GM23338 (cell line): ENCODE measurements at regions not wholly inside any gene's neighbourhood (a gene's known extent, or its start where the extent isn't known, plus 50 kb on each side); places are given as distances from the start of the nearest gene placed in this dataset.

Source experiments
- ATAC-seq: fragments of 200-7000 bp; cut with Tn5 transposase; 3 replicates; pipeline ENCODE4 v1.9.1; 2020
- DNase-seq: peaks from one replicate; pipeline ENCODE4 v3.0.0-alpha.2; 2015; ENCODE audit warnings: low spot score
- H2AFZ ChIP-seq: fragments of 200-600 bp; sonication (generic); 2 replicates; pipeline ENCODE4 v1.8.0; 2016; ENCODE audit warnings: antibody characterized with exemption, mild to moderate bottlenecking, moderate library complexity
- H3F3A ChIP-seq: fragments of 200-600 bp; sonication (generic); replicated peaks from 2 replicates; pipeline ENCODE4 v1.8.0; 2017; ENCODE audit warnings: antibody characterized with exemption, mixed run types, low read depth
- H3K27ac ChIP-seq: fragments of 200-600 bp; sonication (generic); 2 replicates; pipeline ENCODE4 v1.6.1; 2016; ENCODE audit warnings: low read depth
- H3K27me3 ChIP-seq: fragments of 200-600 bp; sonication (generic); 2 replicates; pipeline ENCODE4 v1.8.0; 2016; ENCODE audit warnings: mild to moderate bottlenecking, mixed run types, moderate library complexity; ENCODE audit not compliant: insufficient read depth
- H3K36me3 ChIP-seq: fragments of 200-600 bp; sonication (generic); 2 replicates; pipeline ENCODE4 v1.8.0; 2016; ENCODE audit warnings: mild to moderate bottlenecking; ENCODE audit not compliant: insufficient read depth
- H3K4me1 ChIP-seq: fragments of 200-600 bp; sonication (generic); 2 replicates; pipeline ENCODE4 v1.8.0; 2016; ENCODE audit warnings: mild to moderate bottlenecking, moderate library complexity; ENCODE audit not compliant: insufficient read depth
- H3K4me2 ChIP-seq: fragments of 200-600 bp; sonication (generic); 2 replicates; pipeline ENCODE4 v1.7.1; 2017; ENCODE audit warnings: mixed run types
- H3K4me3 ChIP-seq: fragments of 200-600 bp; sonication (generic); 2 replicates; pipeline ENCODE4 v1.6.1; 2016; ENCODE audit warnings: mixed run types
- H3K79me2 ChIP-seq: fragments of 200-600 bp; sonication (generic); replicated peaks from 2 replicates; pipeline ENCODE4 v1.8.0; 2017; ENCODE audit warnings: mild to moderate bottlenecking; ENCODE audit not compliant: insufficient read depth
- H3K9me2 ChIP-seq: fragments of 200-600 bp; sonication (generic); 2 replicates; pipeline ENCODE4 v1.8.0; 2017; ENCODE audit not compliant: insufficient read depth
- H4K20me1 ChIP-seq: fragments of 200-600 bp; sonication (generic); replicated peaks from 2 replicates; pipeline ENCODE4 v1.8.0; 2017; ENCODE audit warnings: mild to moderate bottlenecking; ENCODE audit not compliant: insufficient read depth
- H3K27ac Mint-ChIP-seq: 2 replicates; pipeline ENCODE4 v1.8.0; 2020; ENCODE audit warnings: inconsistent platforms, mild to moderate bottlenecking, moderate library complexity, mixed read lengths
- H3K27me3 Mint-ChIP-seq: 3 replicates; pipeline ENCODE4 v1.8.0; 2022; ENCODE audit warnings: low read depth, mild to moderate bottlenecking, moderate library complexity, mixed read lengths, inconsistent platforms; ENCODE audit not compliant: insufficient read depth, poor library complexity
- H3K36me3 Mint-ChIP-seq: 3 replicates; pipeline ENCODE4 v1.8.0; 2021; ENCODE audit warnings: low read depth, mild to moderate bottlenecking, inconsistent platforms, moderate library complexity, mixed read lengths
- H3K4me1 Mint-ChIP-seq: 3 replicates; pipeline ENCODE4 v1.8.0; 2020; ENCODE audit warnings: mild to moderate bottlenecking, inconsistent platforms, mixed read lengths
- H3K4me3 Mint-ChIP-seq: 3 replicates; pipeline ENCODE4 v1.8.0; 2021; ENCODE audit warnings: moderate library complexity, mild to moderate bottlenecking, inconsistent platforms, mixed read lengths
- H3K9me3 Mint-ChIP-seq: 3 replicates; pipeline ENCODE4 v1.8.0; 2020; ENCODE audit warnings: moderate library complexity, mild to moderate bottlenecking, inconsistent platforms, mixed read lengths
- CREB1 ChIP-seq: fragments of 250-450 bp; sonication (Bioruptor Pico); IDR thresholded peaks from 2 replicates; pipeline ENCODE4 v1.5.0; 2020; ENCODE audit warnings: low read depth, mild to moderate bottlenecking, moderate library complexity
- CTCF ChIP-seq, 2 experiments: fragments of 200-600 bp in 1 of 2; sonication (generic) in 1 of 2; conservative IDR thresholded peaks; 2 replicates each; pipeline versions ENCODE4 v1.5.1 to v1.6.1; 2016 to 2017; ENCODE audit warnings: antibody characterized with exemption in 2 of 2, low read depth in 2 of 2, mild to moderate bottlenecking in 2 of 2, moderate library complexity in 1 of 2
- ETS1 ChIP-seq: IDR thresholded peaks from 2 replicates; pipeline ENCODE4 v1.6.1; 2016; ENCODE audit warnings: antibody characterized with exemption
- EZH2 ChIP-seq: fragments of 200-600 bp; sonication (generic); IDR thresholded peaks from one replicate; pipeline ENCODE4 v1.8.0; 2017; ENCODE audit warnings: antibody characterized with exemption, mild to moderate bottlenecking, low read depth; ENCODE audit not compliant: unreplicated experiment
- EZH2phosphoT487 ChIP-seq: fragments of 200-600 bp; sonication (generic); IDR thresholded peaks from one replicate; pipeline ENCODE4 v1.8.1; 2018; ENCODE audit warnings: antibody characterized with exemption; ENCODE audit not compliant: unreplicated experiment
- JUNB ChIP-seq: IDR thresholded peaks from one replicate; pipeline ENCODE4 v1.6.1; 2016; ENCODE audit warnings: antibody characterized with exemption; ENCODE audit not compliant: unreplicated experiment
- NANOG ChIP-seq: IDR thresholded peaks from 2 replicates; pipeline ENCODE4 v1.6.1; 2016; ENCODE audit warnings: antibody characterized with exemption, borderline replicate concordance
- POLR2AphosphoS5 ChIP-seq: IDR thresholded peaks from 2 replicates; pipeline ENCODE4 v1.6.1; 2016; ENCODE audit warnings: antibody characterized with exemption, low read depth
- REST ChIP-seq: IDR thresholded peaks from one replicate; pipeline ENCODE4 v1.6.1; 2018; ENCODE audit warnings: antibody characterized with exemption; ENCODE audit not compliant: unreplicated experiment
- STAT1 ChIP-seq: IDR thresholded peaks from one replicate; pipeline ENCODE4 v1.6.1; 2016; ENCODE audit warnings: antibody characterized with exemption; ENCODE audit not compliant: unreplicated experiment
- ZNF114 ChIP-seq: fragments of 250-450 bp; sonication (Bioruptor Pico); IDR thresholded peaks from 2 replicates; pipeline ENCODE4 v1.5.0; 2020; ENCODE audit warnings: mild to moderate bottlenecking, moderate library complexity
- ZNF331 ChIP-seq: fragments of 250-450 bp; sonication (Bioruptor Pico); IDR thresholded peaks from 2 replicates; pipeline ENCODE4 v1.5.0; 2020; ENCODE audit warnings: low read depth, mild to moderate bottlenecking, moderate library complexity
- ZNF462 ChIP-seq: fragments of 250-450 bp; sonication (Bioruptor Pico); IDR thresholded peaks from 2 replicates; pipeline ENCODE4 v1.5.0; 2020; ENCODE audit warnings: mild to moderate bottlenecking, moderate library complexity

- no peak for TF ChIP-seq ZNF462
- no peak for TF ChIP-seq EZH2phosphoT487
- no peak for TF ChIP-seq NANOG
- no peak for TF ChIP-seq STAT1
These were observed 215.9 kb upstream of the STAC start (continued) for GRCh38 chr3:36164400-36164799.

- Mint-ChIP-seq H3K27ac (no peak overlapping the region), H3K4me1 (peaks cover under 1% of the 10 kb centered on the region; the same call in 2 of the 3 replicates), H3K27me3 (no peaks in the 10 kb centered on the region), H3K9me3 (no peaks in the 10 kb centered on the region), H3K4me3 (no peak overlapping the region), H3K36me3 (no peaks in the 10 kb centered on the region)
- Histone ChIP-seq H3K9me2 (peaks cover 12% of the 10 kb centered on the region; the same call in 1 of the 2 replicates), H3K36me3 (no peaks in the 10 kb centered on the region), H3K4me1 (no peaks in the 10 kb centered on the region), H2AFZ (no peak overlapping the region), H3K79me2 (no peaks in the 10 kb centered on the region), H3K4me3 (no peak overlapping the region), H3K27me3 (no peaks in the 10 kb centered on the region), H4K20me1 (no peaks in the 10 kb centered on the region), H3F3A (no peaks in the 10 kb centered on the region), H3K27ac (no peak overlapping the region), H3K4me2 (no peak overlapping the region)
- ATAC-seq, result no peak
- DNase-seq, result no peak
- TF ChIP-seq ZNF331 (CRISPR knock-in tag), result no peak
- TF ChIP-seq ETS1, result no peak
- TF ChIP-seq CTCF (conservative IDR thresholded peaks at IDR 0.05; ENCODE audit: low read depth in 2 of 2), result no peak
- TF ChIP-seq JUNB, result no peak
- TF ChIP-seq CREB1, result no peak
- no peak for TF ChIP-seq REST
- no peak for TF ChIP-seq EZH2
- no peak for TF ChIP-seq ZNF114
- no peak for TF ChIP-seq POLR2AphosphoS5
These were observed 214.6 kb upstream of the STAC start for GRCh38 chr3:36165509-36166290.
